NCI-H1048 (cell line): ENCODE measurements at regions not wholly inside any gene's neighbourhood (a gene's known extent, or its start where the extent isn't known, plus 50 kb on each side); places are given as distances from the start of the nearest gene placed in this dataset.
"Not testable (repeated sequence)": the region's sequence is repeated elsewhere in the genome, so short reads cannot be mapped to it uniquely, and the experiment has no call there.

ENCODE experiments used
- DNase-seq: peaks from one replicate; lab custom pipeline; 2025; lab: John Stamatoyannopoulos, UW

DNA sequence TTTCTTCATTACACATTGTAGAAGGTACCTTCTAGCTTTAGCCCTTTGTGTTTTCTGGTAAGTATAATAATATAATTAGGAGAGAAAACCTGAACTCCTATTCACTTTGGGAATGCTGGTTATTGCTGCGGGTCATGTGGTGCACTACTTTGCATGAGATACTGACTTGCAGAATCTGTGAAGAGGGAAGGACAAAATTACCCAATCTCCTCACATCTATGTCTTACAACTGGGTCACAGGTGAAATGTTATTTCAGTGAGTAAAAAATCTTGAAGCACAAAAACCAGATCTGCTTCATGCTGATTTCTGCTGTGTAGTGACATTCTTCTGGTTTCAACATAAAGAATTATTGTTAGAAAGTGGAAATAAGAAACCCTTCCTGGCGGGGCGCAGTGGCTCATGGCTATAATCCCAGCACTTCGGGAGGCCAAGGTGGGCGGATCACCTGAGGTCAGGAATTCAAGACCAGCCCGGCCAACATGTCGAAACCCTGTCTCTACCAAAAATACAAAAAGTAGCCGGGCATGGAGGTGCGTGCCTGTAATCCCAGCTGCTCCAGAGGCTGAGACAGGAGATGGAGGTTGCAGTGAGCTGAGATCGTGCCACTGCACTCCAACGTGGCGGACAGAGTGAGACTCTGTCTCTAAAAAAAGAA lies 211.0 kb upstream of the REG3G start:
- no peak for DNase-seq

DNA sequence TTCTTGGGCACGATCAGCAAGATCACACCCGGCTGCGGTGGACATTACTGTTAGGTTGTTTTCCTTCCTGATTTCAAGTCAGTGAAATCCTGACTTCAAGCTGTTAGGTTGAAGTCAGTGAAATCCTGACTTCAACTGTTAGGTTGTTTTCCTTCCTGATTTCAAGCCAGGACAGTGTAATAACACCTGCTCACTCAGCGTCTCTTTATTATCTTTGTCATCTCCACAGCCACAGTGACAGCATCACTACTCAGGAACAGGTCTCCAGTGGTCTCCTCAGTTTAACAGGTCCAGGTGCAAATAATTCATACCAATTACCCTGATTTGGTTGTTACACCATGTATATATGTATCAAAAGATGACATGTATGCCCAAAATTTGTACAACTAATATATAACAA lies 208.1 kb upstream of the REG3G start:
- no peak for DNase-seq

DNA sequence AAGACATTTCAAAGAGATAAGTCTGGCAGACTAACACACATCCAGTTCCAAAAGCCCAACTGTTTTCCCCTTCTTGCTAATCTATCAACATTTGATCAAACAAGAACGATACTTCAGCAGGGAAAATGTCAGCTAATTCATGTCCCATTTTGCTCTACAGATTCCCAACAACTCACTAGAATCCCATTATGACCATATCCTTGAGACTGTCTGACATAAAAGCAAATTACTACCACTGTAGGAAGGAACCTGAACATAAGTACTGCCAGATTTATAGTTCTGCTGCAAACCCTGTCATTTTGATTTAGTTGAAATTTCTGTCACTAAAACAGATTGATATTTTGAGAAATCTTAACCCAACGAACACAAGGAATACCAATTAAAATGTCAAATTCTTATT lies 193.0 kb upstream of the REG3G start:
- DNase-seq: no peak

DNA sequence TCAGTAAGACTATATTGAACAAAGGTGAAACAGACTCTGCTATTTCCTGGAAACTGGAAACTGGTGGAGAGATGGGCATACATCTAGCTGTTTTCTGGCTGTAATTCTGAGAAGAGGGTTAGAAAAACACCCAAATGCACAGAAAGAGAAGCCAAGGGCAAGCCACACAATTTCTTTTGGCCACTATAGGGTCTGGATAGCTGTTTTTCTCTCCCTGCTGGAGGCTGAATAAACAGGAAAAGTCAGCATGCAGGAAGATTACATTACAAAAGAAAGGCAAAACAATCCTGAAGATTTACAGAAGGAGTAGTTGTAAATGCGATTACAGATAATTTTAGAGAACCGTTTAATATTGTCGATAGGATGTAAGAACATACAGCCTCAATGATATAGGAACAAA lies 186.2 kb upstream of the REG3G start:
- DNase-seq: no peak

DNA sequence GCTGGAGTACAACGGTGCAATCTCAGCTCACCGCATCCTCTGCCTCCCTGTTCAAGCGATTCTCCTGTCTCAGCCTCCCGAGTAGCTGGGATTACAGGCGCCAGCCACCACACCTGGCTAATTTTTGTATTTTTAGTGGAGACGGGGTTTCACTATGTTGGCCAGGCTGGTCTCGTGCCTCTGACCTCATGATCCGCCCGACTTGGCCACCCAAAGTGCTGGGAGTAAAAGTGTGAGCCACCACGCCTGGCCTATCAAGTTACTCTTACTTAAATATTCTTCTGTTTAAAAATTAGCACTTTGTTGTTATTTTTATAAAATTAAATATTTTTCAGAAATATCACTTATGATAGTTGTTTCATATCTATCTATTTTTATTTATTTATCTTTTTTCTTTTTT lies 185.2 kb upstream of the REG3G start:
- not testable (repeated sequence) for DNase-seq

DNA sequence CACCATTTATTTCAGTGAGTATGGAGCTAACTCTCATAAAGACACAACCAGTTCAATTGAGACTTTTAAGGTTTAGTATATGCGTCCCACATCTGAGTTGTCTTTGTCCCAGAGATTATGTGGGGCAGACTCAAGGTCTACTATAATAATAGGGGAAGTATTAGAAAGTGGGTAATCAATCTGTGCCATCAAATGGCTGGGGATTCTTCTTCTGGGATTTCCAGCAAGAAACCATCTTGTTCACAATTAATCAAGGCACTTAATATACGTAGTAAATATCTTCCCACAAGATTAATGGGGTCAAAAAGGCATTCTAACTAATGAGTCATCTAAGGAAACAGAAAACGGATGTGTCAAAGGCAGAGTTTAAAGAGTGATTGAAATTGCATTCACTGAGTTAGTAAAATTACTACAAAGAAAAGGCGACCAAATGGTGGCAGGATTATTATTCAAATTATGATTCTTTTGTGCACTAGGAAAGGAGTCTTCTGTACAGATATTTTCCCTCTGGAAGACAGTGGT lies 179.8 kb upstream of the REG3G start:
- DNase-seq: no peak

DNA sequence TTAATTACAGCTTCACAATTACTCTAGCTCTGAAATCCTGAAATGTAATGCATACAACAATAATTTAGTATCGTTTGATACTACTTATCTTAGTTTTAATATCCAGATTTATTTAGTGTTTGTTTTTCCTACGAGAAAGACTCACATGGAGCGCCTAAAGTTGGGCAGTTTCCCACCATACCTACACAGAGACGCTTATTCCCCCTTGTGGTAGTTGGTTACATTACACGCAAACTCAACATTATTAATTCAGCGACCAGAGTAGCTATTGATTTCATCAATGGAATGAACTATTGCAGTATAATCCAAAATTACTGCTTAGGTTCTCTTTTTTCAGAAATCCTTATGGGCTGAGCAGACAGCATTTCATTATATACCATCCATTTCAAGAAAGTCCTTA lies 164.0 kb upstream of the REG3G start:
- no peak for DNase-seq

DNA sequence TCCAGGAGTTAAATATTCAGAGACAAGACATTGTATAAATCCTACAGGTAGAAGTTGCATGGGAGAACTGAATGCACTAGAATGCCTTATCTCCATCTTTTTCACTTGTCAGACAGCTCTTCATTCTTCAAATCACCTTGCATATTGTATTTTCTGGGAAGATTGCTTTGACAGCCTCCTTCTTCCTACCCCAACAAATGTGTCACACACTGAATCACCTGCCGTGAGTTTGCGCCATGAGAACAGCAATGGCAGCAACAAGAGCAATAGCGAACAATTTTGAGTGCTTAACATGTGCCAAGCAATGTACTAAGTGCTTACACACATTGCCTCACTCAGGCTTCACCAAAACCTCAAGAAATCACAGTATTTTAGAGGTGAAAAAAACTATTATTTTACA lies 161.3 kb upstream of the REG3G start:
- DNase-seq: no peak

DNA sequence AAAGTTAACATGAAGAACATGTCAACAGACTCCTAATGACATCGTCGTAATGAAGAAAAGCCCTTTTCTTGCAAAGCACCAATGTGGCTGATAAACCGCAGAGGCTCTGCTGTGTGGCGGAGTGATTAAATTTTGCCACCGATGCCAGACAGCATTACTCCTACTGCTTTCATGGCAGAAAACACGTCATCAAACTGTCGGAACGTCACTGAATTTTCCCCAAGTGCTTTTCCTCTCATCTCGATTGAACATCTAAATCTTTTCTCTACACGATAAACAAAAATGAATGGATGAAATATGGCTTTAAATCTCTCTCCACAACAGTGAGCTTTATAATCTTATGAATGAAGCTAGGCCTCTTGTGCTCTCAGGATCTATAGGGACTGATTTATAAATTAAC lies 159.8 kb upstream of the REG3G start:
- DNase-seq: no peak

DNA sequence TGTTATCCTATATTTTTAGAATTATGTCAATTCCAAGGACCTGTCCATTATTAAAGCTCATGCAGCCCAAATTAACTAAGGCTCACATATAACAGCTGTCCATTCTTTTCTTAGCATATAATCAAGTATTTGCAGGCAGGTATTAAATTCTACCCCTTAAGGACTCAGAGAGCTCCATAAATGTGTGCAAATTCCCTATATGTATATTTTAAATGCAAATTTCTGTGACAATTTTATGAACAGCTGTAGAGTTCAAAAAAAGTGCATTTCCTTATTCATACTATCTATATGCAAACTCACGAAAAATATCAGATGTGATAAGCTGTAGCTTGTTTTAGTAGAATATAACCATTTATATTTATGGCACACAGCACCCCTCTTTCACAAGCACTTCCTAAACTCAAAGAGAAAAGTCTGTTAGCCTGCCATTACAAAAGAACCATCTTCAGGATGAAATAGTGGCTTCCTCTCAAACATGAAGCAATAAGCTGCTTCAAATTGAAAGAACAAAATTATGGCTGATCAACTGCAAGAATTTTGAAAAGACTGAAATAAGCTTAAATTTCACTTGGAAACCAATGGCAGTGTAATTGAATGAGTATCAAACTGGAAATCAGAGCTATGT lies 155.0 kb upstream of the REG3G start:
- no peak for DNase-seq

DNA sequence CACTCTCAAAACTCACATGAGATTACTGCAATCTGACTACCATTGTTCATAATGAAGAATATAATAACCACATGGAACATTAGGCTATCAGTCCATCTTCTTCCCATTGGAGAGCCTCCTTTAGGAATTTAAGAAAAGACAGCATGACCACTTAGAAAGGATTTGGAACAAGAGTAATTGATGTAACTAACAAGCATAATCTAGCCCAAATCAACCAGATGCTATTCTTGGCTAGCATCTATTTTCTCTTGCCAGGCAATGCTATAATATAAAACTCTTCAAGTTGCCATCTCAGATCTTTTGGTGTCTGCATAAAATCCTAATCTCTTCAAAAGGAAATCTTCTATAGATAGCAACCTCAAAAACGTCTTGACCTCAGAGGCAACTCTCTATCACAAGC lies 152.0 kb upstream of the REG3G start:
- DNase-seq: no peak

DNA sequence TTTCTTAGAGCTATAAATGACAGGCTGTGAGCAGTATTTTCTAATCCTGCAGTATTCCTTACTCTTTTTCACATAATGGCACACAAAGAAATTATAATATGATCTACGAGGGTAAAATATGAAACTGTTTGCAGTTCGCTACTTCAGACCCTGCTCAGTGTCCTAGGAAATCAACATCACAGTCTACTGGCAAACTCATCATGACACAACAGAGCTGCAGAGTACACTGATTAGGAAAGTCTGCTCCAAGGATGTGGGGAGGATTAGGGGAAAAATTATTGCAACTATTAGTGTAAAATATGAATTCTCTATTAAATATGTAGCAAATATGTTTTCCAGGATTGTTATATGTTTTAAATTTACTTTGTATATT lies 149.2 kb upstream of the REG3G start:
- DNase-seq: no peak

DNA sequence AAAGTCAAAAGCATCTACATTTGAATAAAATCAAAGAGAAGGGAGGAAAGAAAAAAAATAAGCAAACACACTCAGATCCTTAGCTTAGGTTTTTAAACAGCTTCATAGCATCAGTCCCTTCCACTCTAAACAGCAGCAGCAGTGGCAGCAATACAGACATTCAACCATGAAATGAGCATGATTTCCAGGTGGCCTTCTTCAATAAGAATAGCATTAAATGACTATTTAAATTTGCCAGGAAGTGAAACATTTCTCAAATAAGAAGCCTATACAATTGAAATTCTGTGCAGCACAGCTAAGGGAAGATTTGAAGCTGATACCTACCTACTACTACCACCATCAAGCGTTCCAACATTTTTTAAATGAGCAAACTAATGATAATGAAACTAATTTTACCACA lies 138.1 kb upstream of the REG3G start:
- no peak for DNase-seq

DNA sequence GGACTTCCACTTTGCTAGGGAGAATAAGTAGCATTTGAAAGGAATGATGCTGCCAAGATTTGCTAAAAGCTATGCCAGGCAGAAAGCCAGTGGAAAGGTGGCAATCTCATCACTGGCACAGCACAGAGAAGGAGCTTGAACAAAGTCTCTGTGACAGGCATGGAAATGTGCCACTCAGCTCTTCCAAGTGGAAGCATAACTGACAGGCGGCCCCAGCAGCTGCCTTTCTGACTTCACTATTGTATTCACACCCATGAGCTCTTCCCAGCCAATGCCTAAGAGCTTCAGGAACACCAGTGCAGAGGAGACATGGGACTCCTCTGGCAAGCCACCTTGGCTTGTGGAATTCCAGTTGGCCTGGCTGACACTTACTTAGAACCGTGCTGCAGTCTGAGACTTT lies 134.6 kb upstream of the REG3G start:
- no peak for DNase-seq

DNA sequence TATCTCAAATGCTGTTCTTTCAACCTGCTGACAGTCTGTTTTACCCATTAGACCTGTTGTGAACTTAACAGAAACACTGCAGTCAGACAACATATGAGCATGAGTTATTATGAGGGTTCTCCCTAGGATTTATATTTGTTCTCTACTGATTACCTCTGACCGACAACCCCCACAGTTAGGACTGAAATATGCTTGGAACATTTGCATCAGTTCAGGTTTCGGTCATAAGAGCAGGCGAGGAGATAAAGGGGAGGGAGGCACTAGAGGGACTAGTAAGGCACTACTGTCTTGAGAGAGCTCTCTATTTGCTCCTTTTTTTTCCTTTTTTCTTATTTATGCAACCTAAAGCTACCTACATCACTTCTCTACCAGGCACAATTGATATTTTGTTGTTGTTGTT lies 133.2 kb upstream of the REG3G start:
- DNase-seq: no peak

DNA sequence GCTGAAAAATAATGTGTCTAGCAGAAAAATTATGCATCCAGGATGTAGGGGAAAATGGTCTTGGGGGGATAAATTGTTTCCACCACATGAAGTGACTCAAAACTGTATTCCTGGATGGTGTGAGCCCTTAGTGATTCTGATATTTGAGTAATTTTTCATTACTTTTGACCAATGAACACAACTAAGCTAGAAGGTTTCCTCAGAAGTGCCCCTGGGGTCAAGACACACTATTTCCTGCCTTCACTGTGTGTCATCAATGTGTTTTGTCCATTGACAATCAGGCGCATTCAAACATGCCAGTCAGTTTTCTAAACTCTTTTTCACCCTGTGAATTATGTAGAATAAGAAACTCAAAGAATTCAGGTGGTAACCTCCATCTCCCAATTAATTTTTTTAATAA lies 130.5 kb upstream of the REG3G start:
- no peak for DNase-seq

DNA sequence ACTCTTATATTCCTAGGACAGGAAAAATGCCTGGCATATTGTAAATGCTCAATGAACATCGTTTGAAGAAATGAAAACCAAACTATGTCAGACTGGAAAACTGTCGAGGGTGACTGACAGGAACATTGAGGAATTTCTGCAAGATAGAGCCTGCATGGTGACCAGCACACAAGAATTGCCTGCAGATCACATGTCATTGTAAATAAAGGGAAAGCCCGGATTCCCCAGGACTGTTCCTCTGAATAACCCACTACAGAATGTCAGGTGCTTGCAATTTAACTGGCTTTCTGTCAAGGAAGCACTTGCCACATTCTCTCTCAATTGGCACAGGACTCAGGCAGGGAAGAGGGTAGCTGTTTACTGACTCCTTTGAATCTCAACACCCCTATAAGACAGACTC lies 129.0 kb upstream of the REG3G start:
- no peak for DNase-seq

DNA sequence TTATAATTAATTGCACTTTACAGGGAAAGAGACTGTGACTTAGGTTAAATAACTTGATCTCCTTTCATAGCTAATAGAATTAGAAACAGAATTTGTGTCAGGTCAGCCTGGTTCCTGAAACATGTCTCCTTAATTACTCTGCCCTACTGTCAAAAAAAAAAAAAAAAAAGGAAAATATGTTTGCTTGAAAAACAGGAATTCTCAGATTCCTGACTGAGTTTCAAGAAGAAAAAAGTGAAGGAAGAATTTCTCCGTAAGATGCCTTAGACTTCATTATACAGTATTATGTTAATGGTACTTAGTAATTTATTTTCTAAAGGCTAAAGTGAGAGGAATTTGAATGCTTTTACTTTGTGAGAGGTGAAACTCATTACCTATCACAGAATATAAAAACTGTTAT lies 118.4 kb upstream of the REG3G start:
- DNase-seq: no peak

DNA sequence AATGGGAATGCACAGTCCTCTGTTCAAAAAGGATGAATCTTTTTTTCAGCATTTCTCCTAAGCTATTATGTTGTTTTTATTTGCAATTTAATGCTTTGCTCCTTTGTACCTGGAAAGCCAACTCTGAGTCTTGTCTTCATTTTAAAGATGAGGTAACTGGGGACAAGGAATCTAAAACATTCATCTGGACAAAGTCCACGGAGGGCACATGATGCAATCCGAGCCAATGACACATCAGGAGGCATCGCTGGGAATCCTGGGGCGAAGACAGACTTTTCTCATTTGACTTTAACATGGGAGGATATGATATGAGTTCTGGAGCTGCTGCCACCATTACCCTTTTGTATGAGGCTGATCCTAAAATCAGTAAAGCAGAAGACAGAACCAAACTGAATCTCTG lies 116.5 kb upstream of the REG3G start:
- DNase-seq: no peak

DNA sequence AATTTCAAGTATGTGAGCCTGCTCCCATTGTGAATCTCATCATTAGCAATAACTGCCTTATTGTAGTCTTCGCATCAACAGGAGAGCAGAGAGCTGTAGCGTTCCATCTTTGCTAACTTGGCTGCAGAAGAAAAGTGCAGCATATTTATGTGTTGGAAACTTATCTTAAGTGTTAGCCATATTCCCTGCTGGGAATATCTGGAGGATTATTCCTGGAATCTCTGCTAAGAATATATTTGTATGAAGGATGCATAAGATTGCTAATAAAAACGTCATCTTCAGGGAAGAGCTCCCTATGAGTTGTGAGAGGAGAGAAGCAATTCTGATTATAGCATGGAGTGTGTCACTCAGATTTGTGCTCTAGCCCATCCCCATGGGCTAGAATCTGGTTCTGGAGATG lies 115.1 kb upstream of the REG3G start:
- no peak for DNase-seq

DNA sequence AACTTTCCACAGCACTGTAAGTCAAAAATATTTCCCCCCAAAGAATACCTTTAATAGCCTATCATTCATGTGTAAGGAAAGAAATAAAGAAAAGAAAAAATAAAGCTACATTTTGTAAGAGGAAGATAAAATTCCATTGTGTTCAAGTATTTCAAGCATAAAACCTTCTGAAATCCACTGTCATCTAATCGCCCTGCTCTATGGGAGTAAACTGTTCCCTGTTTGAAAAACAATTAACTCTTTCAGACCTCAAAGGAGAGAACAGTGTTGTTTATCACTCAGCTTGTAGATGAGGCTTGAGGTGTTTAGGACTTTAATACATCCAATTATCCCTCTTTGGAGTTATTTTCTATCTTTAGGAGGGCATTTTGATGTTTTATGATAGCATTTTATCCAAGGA lies 112.2 kb upstream of the REG3G start:
- no peak for DNase-seq

DNA sequence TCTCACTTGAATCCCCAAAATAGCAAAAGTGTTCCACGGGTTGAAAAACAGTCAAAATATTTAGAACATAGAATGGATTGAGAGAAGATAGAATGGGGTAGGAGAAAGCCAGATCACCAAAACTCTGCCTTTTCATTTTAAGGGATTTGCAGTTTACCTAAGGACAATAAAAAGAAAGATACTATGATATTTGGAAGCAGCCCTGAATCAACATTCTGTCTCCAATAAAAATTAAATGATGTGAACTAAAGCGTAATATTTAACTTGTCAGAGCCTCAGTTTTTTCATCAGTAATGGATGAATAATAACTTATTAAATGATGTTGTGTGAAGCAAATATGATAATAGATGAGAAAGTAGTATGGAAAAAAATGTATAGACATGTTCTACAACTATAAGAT lies 100.2 kb upstream of the REG3G start:
- DNase-seq: no peak

DNA sequence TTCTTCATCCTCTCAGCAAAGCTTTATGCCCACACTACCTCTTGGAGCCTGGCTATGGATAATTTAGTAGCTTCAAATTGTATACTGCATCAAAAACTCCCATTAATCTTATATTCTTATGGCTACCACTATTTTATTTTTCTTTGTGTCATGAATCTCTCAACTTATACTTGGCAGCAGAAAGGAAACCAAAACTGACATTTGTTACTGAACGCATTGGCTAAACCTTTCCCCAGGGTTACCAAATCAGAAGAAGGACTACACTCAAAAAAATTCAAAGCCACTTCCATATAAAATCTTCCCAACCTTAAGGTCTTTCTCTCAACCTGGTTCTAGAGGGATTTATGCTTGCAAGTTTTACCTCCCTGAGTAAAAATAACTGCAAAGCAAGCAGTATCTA lies 97.0 kb upstream of the REG3G start:
- DNase-seq: no peak

DNA sequence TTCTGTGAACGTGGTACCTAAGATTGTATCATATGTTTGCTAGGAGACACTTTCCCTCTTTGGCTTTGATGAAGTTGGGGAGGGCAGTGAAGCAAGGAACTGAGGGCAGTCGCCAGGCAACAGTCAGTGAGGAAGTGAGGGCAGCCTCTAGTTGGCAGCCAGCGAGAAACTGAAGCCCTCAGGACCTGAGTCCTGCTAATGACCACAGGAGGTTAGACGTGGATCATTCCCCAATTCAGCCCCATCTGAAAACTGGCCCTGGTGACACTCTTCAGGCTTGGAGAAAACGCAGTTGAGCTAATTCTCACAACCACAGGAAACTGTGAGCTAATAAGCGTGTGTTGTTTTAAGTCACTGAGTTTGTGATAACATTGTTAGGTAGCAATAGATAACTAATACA lies 84.5 kb upstream of the REG3G start:
- no peak for DNase-seq
